ENCODE measurements at regions not wholly inside any gene's neighbourhood (a gene's known extent, or its start where the extent isn't known, plus 50 kb on each side); places are given as distances from the start of the nearest gene placed in this dataset.

GRCh38 chr12:90253674-90254181 is 545.1 kb upstream of the ATP2B1 start (continued):
- TF ChIP-seq, protein P1, sequence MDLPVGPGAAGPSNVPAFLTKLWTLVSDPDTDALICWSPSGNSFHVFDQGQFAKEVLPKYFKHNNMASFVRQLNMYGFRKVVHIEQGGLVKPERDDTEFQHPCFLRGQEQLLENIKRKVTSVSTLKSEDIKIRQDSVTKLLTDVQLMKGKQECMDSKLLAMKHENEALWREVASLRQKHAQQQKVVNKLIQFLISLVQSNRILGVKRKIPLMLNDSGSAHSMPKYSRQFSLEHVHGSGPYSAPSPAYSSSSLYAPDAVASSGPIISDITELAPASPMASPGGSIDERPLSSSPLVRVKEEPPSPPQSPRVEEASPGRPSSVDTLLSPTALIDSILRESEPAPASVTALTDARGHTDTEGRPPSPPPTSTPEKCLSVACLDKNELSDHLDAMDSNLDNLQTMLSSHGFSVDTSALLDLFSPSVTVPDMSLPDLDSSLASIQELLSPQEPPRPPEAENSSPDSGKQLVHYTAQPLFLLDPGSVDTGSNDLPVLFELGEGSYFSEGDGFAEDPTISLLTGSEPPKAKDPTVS (IDR thresholded peaks at IDR 0.05; ENCODE audit: low read depth, low read length), result no peak
- TF ChIP-seq NR2C1 (IDR thresholded peaks at IDR 0.05), result no peak
- 0 out of 3 replicates have a peak, but pooled peaks of 1 of the 2 experiments have one; percentile 23 for TF ChIP-seq EGR1 (IDR thresholded peaks at IDR 0.05; ENCODE audit: borderline replicate concordance in 1 of 2, low read depth in 2 of 2, low read length in 2 of 2)
- TF ChIP-seq BHLHE40 (IDR thresholded peaks at IDR 0.05; ENCODE audit: borderline replicate concordance in 1 of 2, low read depth in 2 of 2, low read length in 1 of 2), result peak in 1 of 2 experiments; percentile 41; a peak in 1 of 4 replicates
- TF ChIP-seq MTA2 (IDR thresholded peaks at IDR 0.05; ENCODE audit: low read depth), result no peak
- TF ChIP-seq POLR2A (IDR thresholded peaks at IDR 0.05; ENCODE audit: low read depth, low read length), result no peak
- TF ChIP-seq ZNF622 (IDR thresholded peaks at IDR 0.05), result no peak
- TF ChIP-seq ELK1 (IDR thresholded peaks at IDR 0.05; ENCODE audit: low read depth, low read length), result peak; percentile 25; the same call in 1 of the 2 replicates
- TF ChIP-seq EZH2 (IDR thresholded peaks at IDR 0.05; ENCODE audit: borderline replicate concordance, control insufficient read depth, low read depth, low read length), result no peak
- no peak for TF ChIP-seq ZNF384 (IDR thresholded peaks at IDR 0.05; ENCODE audit: borderline replicate concordance, low read depth, low read length)
- TF ChIP-seq MYC (IDR thresholded peaks at IDR 0.05; ENCODE audit: insufficient read depth, insufficient read length, insufficient replicate concordance, low read length, severe bottlenecking), result no peak
- no peak for TF ChIP-seq KAT2A (conservative IDR thresholded peaks at IDR 0.05; ENCODE audit: control insufficient read depth, low read depth, low read length)
- TF ChIP-seq TCF3 (IDR thresholded peaks at IDR 0.05; ENCODE audit: borderline replicate concordance, insufficient read depth, low read depth, low read length), result peak; percentile 78; the same call in 1 of the 2 replicates
- no peak for TF ChIP-seq NFXL1 (IDR thresholded peaks at IDR 0.05; ENCODE audit: borderline replicate concordance)
- TF ChIP-seq, protein P2, sequence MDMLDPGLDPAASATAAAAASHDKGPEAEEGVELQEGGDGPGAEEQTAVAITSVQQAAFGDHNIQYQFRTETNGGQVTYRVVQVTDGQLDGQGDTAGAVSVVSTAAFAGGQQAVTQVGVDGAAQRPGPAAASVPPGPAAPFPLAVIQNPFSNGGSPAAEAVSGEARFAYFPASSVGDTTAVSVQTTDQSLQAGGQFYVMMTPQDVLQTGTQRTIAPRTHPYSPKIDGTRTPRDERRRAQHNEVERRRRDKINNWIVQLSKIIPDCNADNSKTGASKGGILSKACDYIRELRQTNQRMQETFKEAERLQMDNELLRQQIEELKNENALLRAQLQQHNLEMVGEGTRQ (IDR thresholded peaks at IDR 0.05; ENCODE audit: borderline replicate concordance, low read depth, low read length), result no peak
- no peak for TF ChIP-seq LARP7 (IDR thresholded peaks at IDR 0.05)
- TF ChIP-seq, protein P3, sequence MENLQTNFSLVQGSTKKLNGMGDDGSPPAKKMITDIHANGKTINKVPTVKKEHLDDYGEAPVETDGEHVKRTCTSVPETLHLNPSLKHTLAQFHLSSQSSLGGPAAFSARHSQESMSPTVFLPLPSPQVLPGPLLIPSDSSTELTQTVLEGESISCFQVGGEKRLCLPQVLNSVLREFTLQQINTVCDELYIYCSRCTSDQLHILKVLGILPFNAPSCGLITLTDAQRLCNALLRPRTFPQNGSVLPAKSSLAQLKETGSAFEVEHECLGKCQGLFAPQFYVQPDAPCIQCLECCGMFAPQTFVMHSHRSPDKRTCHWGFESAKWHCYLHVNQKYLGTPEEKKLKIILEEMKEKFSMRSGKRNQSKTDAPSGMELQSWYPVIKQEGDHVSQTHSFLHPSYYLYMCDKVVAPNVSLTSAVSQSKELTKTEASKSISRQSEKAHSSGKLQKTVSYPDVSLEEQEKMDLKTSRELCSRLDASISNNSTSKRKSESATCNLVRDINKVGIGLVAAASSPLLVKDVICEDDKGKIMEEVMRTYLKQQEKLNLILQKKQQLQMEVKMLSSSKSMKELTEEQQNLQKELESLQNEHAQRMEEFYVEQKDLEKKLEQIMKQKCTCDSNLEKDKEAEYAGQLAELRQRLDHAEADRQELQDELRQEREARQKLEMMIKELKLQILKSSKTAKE (IDR thresholded peaks at IDR 0.05; ENCODE audit: low read depth, poor library complexity, severe bottlenecking), result no peak
- TF ChIP-seq, protein P4, sequence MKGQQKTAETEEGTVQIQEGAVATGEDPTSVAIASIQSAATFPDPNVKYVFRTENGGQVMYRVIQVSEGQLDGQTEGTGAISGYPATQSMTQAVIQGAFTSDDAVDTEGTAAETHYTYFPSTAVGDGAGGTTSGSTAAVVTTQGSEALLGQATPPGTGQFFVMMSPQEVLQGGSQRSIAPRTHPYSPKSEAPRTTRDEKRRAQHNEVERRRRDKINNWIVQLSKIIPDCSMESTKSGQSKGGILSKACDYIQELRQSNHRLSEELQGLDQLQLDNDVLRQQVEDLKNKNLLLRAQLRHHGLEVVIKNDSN (IDR thresholded peaks at IDR 0.05; ENCODE audit: borderline replicate concordance, extremely low read length, insufficient read depth, low read depth, low read length), result no peak
- TF ChIP-seq, protein P5, sequence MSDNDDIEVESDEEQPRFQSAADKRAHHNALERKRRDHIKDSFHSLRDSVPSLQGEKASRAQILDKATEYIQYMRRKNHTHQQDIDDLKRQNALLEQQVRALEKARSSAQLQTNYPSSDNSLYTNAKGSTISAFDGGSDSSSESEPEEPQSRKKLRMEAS (IDR thresholded peaks at IDR 0.05; ENCODE audit: low read depth, low read length), result peak; percentile 61; the same call in 1 of the 2 replicates
- TF ChIP-seq FOS (IDR thresholded peaks at IDR 0.05; ENCODE audit: borderline replicate concordance, extremely low read depth, insufficient read length), result no peak
- TF ChIP-seq MLLT1 (IDR thresholded peaks at IDR 0.05), result no peak

Measured in GM12878 (cell line).